Calu3 (cell line): ENCODE measurements at regions not wholly inside any gene's neighbourhood (a gene's known extent, or its start where the extent isn't known, plus 50 kb on each side); places are given as distances from the start of the nearest gene placed in this dataset.

Source experiments
- BruUV-seq: library from RNA; stranded (reverse); fragments of 400-500 nt; replicated peaks from 2 replicates; lab custom pipeline; 2021; lab: Mats Ljungman, UMichigan
- CTCF ChIA-PET: fragments of 300-600 bp; sonication (Branson Sonifier 250); formaldehyde crosslinking; loops from one replicate; lab custom pipeline; 2022; ENCODE audit warnings: antibody characterized with exemption; lab: Charles Lee
- DNase-seq: peaks from one replicate; pipeline ENCODE4 v3.0.0; 2022
- H3K27ac Mint-ChIP-seq: one replicate; pipeline ENCODE4 v1.8.0; 2022; ENCODE audit warnings: mixed read lengths; ENCODE audit not compliant: unreplicated experiment
- H3K27me3 Mint-ChIP-seq: one replicate; pipeline ENCODE4 v1.8.0; 2022; ENCODE audit warnings: mixed read lengths; ENCODE audit not compliant: unreplicated experiment
- H3K36me3 Mint-ChIP-seq: one replicate; pipeline ENCODE4 v1.8.0; 2022; ENCODE audit warnings: mild to moderate bottlenecking, moderate library complexity, mixed read lengths; ENCODE audit not compliant: insufficient read depth, unreplicated experiment
- H3K4me1 Mint-ChIP-seq: one replicate; pipeline ENCODE4 v1.8.0; 2022; ENCODE audit warnings: mild to moderate bottlenecking, low read depth, mixed read lengths; ENCODE audit not compliant: unreplicated experiment
- H3K4me3 Mint-ChIP-seq: one replicate; pipeline ENCODE4 v1.8.0; 2022; ENCODE audit warnings: mild to moderate bottlenecking, low read depth, moderate library complexity, mixed read lengths; ENCODE audit not compliant: unreplicated experiment
- H3K9me3 Mint-ChIP-seq: one replicate; pipeline ENCODE4 v1.8.0; 2022; ENCODE audit warnings: low read depth, mixed read lengths; ENCODE audit not compliant: unreplicated experiment
- CTCF ChIP-seq: fragments of 200-600 bp; IDR thresholded peaks from one replicate; pipeline ENCODE4 v1.8.0; 2022; ENCODE audit warnings: antibody characterized with exemption; ENCODE audit not compliant: unreplicated experiment
- intact Hi-C: fragments of 100-400 bp; cut with micrococcal nuclease; formaldehyde crosslinking; loops from one replicate; pipeline ENCODE4 v1.10.0; 2022; ENCODE audit not compliant: unreplicated experiment

- CTCF ChIA-PET = no interaction called here
- intact Hi-C loops = no loop called here
Observed at GRCh38 chr1:34610063-34610462, 144.8 kb upstream of the GJB5 start.

GRCh38 chr1:34611571-34611970, 143.3 kb upstream of the GJB5 start:
- Mint-ChIP-seq H3K4me3 (no peak overlapping the region), H3K4me1 (no peaks in the 10 kb centered on the region), H3K36me3 (no peaks in the 10 kb centered on the region), H3K27me3 (peaks cover 89% of the 10 kb centered on the region), H3K9me3 (peaks cover 2% of the 10 kb centered on the region), H3K27ac (no peak overlapping the region)
- intact Hi-C loops = no loop called here
- no peak for TF ChIP-seq CTCF
- DNase-seq = no peak
- CTCF ChIA-PET = no interaction called here
- BruUV-seq = no TSS peak

More at GRCh38 chr1:34610063-34610462, 144.8 kb upstream of the GJB5 start:
- Mint-ChIP-seq H3K27me3 (peaks cover 73% of the 10 kb centered on the region), H3K27ac (no peak overlapping the region), H3K4me3 (no peak overlapping the region), H3K4me1 (no peaks in the 10 kb centered on the region), H3K36me3 (no peaks in the 10 kb centered on the region), H3K9me3 (peaks cover 2% of the 10 kb centered on the region)
- BruUV-seq = no TSS peak
- no peak for DNase-seq
- TF ChIP-seq CTCF = no peak

- intact Hi-C loops = no loop called here
- CTCF ChIA-PET = interaction anchor here (0.7 kb wide), 1 partner anchor 1860 kb away, joined by 5 read pairs; no protein-coding TSS in a partner anchor
- Mint-ChIP-seq H3K36me3 (no peaks in the 10 kb centered on the region), H3K9me3 (peaks cover 2% of the 10 kb centered on the region), H3K4me1 (no peaks in the 10 kb centered on the region), H3K4me3 (no peak overlapping the region), H3K27ac (no peak overlapping the region), H3K27me3 (peaks cover 93% of the 10 kb centered on the region)
- no peak for DNase-seq
- TF ChIP-seq CTCF = no peak
- no TSS peak for BruUV-seq
Observed at GRCh38 chr1:34612091-34612827, 142.6 kb upstream of the GJB5 start.

GRCh38 chr1:34617321-34618118, 137.3 kb upstream of the GJB5 start:
- Mint-ChIP-seq H3K9me3 (peaks cover 2% of the 10 kb centered on the region), H3K27ac (no peak overlapping the region), H3K27me3 (peaks cover 95% of the 10 kb centered on the region), H3K4me1 (no peaks in the 10 kb centered on the region), H3K4me3 (no peak overlapping the region), H3K36me3 (no peaks in the 10 kb centered on the region)
- CTCF ChIA-PET = no interaction called here
- DNase-seq = no peak
- intact Hi-C loops = no loop called here
- no peak for TF ChIP-seq CTCF
- BruUV-seq = no TSS peak
